HepG2 (cell line): ENCODE measurements at regions not wholly inside any gene's neighbourhood (a gene's known extent, or its start where the extent isn't known, plus 50 kb on each side); places are given as distances from the start of the nearest gene placed in this dataset.

ENCODE experiments used
- ATAC-seq: fragments of 200-7000 bp; cut with Tn5 transposase; 3 replicates; pipeline ENCODE4 v1.9.1; 2020; ENCODE audit warnings: mild to moderate bottlenecking, moderate library complexity
- BruUV-seq: library from RNA; stranded (reverse); fragments of 400-500 nt; replicated peaks from 2 replicates; lab custom pipeline; 2021; lab: Mats Ljungman, UMichigan
- CTCF ChIA-PET: fragments of 300-600 bp; formaldehyde crosslinking; extraction: SDS; loops from one replicate; lab custom pipeline; 2021; ENCODE audit warnings: low total read pairs, inconsistent platforms, low intra/inter-chr PET ratio; lab: Yijun Ruan, JAX
- POLR2A ChIA-PET: fragments of 350-600 bp; sonication (Branson Sonifier 250); formaldehyde crosslinking; loops from one replicate; lab custom pipeline; 2020; ENCODE audit warnings: antibody characterized with exemption, inconsistent platforms; lab: Yijun Ruan, JAX
- DNase-seq: peaks from one replicate; pipeline ENCODE4 v3.0.0-alpha.2; 2015; ENCODE audit warnings: low spot score
- FAIRE-seq: peaks from 3 replicates; lab custom pipeline; 2011; peaks lifted over from hg19 to GRCh38; lab: Jason Lieb, UNC
- H2AFZ ChIP-seq: one replicate; pipeline ENCODE4 v1.6.1; 2011; ENCODE audit warnings: low read length, inconsistent platforms
- H3K27ac ChIP-seq: fragments of 300-600 bp; 3 replicates; pipeline ENCODE4 v1.8.0; 2011; ENCODE audit warnings: mixed run types, mild to moderate bottlenecking, mixed read lengths, low read length, inconsistent platforms; ENCODE audit not compliant: insufficient read depth; ENCODE audit errors: extremely low read length
- H3K27me3 ChIP-seq, 2 experiments: fragments of 200-600 bp in 1 of 2; 2 replicates in 1 of 2; 3 replicates in 1 of 2; pipeline versions ENCODE4 v1.6.0 to v1.8.0; 2011; ENCODE audit warnings: low read length in 2 of 2, mild to moderate bottlenecking in 2 of 2, moderate library complexity in 2 of 2, inconsistent platforms in 1 of 2; ENCODE audit not compliant: insufficient read depth in 2 of 2, control insufficient read depth in 1 of 2
- H3K36me3 ChIP-seq, 2 experiments: fragments of 200-600 bp in 1 of 2; replicated peaks in 1 of 2; 2 replicates in 1 of 2; 3 replicates in 1 of 2; pipeline versions ENCODE4 v1.5.1 to v1.8.0; 2011; ENCODE audit warnings: low read length in 2 of 2, inconsistent platforms in 1 of 2; ENCODE audit not compliant: insufficient read depth in 2 of 2, control insufficient read depth in 1 of 2
- H3K4me1 ChIP-seq: 2 replicates; pipeline ENCODE4 v1.5.1; 2012; ENCODE audit warnings: low read length, inconsistent platforms; ENCODE audit not compliant: insufficient read depth
- H3K4me2 ChIP-seq: 2 replicates; pipeline ENCODE4 v1.6.0; 2011; ENCODE audit warnings: low read depth, low read length, inconsistent platforms
- H3K4me3 ChIP-seq, 3 experiments: fragments of 200-600 bp in 1 of 3; sonication (generic), shearing (Covaris generic) in 1 of 3; replicated peaks in 1 of 3; 2 replicates each; pipeline ENCODE4 v1.5.1; 2011 to 2016; ENCODE audit warnings: low read length in 3 of 3, inconsistent platforms in 2 of 3, low read depth in 2 of 3, mild to moderate bottlenecking in 2 of 3, control low read depth in 1 of 3, mixed read lengths in 1 of 3; ENCODE audit not compliant: insufficient read depth in 1 of 3
- H3K79me2 ChIP-seq: one replicate; pipeline ENCODE4 v1.6.1; 2011; ENCODE audit warnings: low read length, inconsistent platforms; ENCODE audit not compliant: insufficient read depth
- H3K9ac ChIP-seq: 2 replicates; pipeline ENCODE4 v1.6.0; 2011; ENCODE audit warnings: mild to moderate bottlenecking, low read depth, low read length, inconsistent platforms; ENCODE audit not compliant: insufficient read depth
- H3K9me3 ChIP-seq: 2 replicates; pipeline ENCODE4 v1.5.1; 2012; ENCODE audit warnings: mild to moderate bottlenecking, low read length
- H4K20me1 ChIP-seq: 2 replicates; pipeline ENCODE4 v1.6.0; 2011; ENCODE audit warnings: inconsistent platforms, mild to moderate bottlenecking, low read length, moderate library complexity; ENCODE audit not compliant: insufficient read depth
- ATAD3A ChIP-seq: sonication (generic); formaldehyde crosslinking; IDR thresholded peaks from 2 replicates; pipeline ENCODE4 v1.4.0; 2020; ENCODE audit warnings: missing genetic modification reagents
- KDM5A ChIP-seq: fragments of 200-600 bp; sonication (generic); IDR thresholded peaks from 2 replicates; pipeline ENCODE4 v1.7.0; 2018; ENCODE audit warnings: antibody characterized with exemption, mild to moderate bottlenecking, low read length, borderline replicate concordance
- PCBP2 ChIP-seq: fragments of 200-400 bp; formaldehyde crosslinking; optimal IDR thresholded peaks from 2 replicates; pipeline ENCODE3; 2018; ENCODE audit warnings: low read length, low read depth; ENCODE audit not compliant: poor library complexity, severe bottlenecking
- SIX4 ChIP-seq: sonication (generic); formaldehyde crosslinking; IDR thresholded peaks from 2 replicates; pipeline ENCODE4 v1.4.0; 2020; ENCODE audit warnings: missing genetic modification reagents
- SKI ChIP-seq: fragments of 450-650 bp; IDR thresholded peaks from one replicate; pipeline ENCODE4 v1.6.1; 2018; ENCODE audit warnings: mild to moderate bottlenecking; ENCODE audit not compliant: partially characterized antibody
- TBX3 ChIP-seq: fragments of 450-650 bp; IDR thresholded peaks from 2 replicates; pipeline ENCODE4 v1.6.1; 2017; ENCODE audit warnings: antibody characterized with exemption, mild to moderate bottlenecking, inconsistent platforms, borderline replicate concordance
- ZNF3 ChIP-seq: IDR thresholded peaks from 2 replicates; pipeline ENCODE4 v1.7.0; 2017; ENCODE audit warnings: inconsistent platforms
- ZNF33B ChIP-seq: sonication (generic); formaldehyde crosslinking; IDR thresholded peaks from 2 replicates; pipeline ENCODE4 v1.5.1; 2020; ENCODE audit warnings: mild to moderate bottlenecking, missing genetic modification reagents
- WGBS: methylation state at CpG from one replicate; pipeline ENCODE4 v1.1.6; 2017; ENCODE audit warnings: low lambda C conversion rate; 5-methylcytosine and 5-hydroxymethylcytosine counted together
- in situ Hi-C: cut with HindIII; loops from 2 replicates; pipeline ENCODE4 v1.10.0; 2017; ENCODE audit warnings: low pct_unique_long_range_greater_than_20kb; ENCODE audit not compliant: extremely low pct_ligation_motif_present
- intact Hi-C: fragments of 100-400 bp; cut with micrococcal nuclease; formaldehyde crosslinking; loops from one replicate; pipeline ENCODE4 v1.10.0; 2022; ENCODE audit not compliant: unreplicated experiment
- TF ChIP-seq, protein P1 (sequence below): sonication (generic); formaldehyde crosslinking; IDR thresholded peaks from 2 replicates; pipeline ENCODE4 v1.5.0; 2020; ENCODE audit warnings: missing genetic modification reagents
- TF ChIP-seq, protein P2 (sequence below): IDR thresholded peaks from 2 replicates; pipeline ENCODE4 v1.6.1; 2012; ENCODE audit warnings: low read depth, low read length, improper control_type of control experiment
- TF ChIP-seq, protein P3 (sequence below): sonication (generic); formaldehyde crosslinking; IDR thresholded peaks from 2 replicates; pipeline ENCODE4 v1.4.0; 2020; ENCODE audit warnings: missing genetic modification reagents

DNA sequence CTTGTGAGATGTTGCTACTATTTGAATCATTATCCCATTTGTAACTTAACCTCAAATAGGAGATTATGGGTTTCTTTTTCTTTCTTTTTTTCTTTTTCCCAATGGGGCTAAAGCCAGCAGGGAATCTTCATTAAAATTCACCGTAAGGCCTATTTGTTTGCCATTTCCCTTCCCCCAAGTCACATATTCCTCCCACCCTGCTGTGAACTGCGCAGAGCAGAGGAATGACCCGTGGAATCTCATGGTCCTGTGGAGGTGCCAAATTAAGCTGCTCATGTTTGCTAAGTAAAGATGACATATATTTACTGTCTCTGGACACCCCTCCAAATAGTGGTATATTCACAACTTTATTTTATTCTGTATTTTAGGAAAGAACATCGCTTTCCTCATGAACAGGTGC is 699.3 kb downstream of the RNF144B start:
- no peak for FAIRE-seq
- H3K4me2 ChIP-seq: no peak overlapping the region
- H3K36me3 ChIP-seq: no peaks in the 10 kb centered on the region
- no peak overlapping the region for H2AFZ ChIP-seq
- peaks cover 82% of the 10 kb centered on the region for H3K9me3 ChIP-seq
- WGBS: 4% methylated on average over 4 of the region's 4 CpGs
- no TSS peak for BruUV-seq
- in situ Hi-C loops: no loop called here
- H3K27me3 ChIP-seq: no peaks in the 10 kb centered on the region
- no peak overlapping the region for H3K27ac ChIP-seq
- no peak overlapping the region for H3K4me3 ChIP-seq
- H3K9ac ChIP-seq: no peak overlapping the region
- H4K20me1 ChIP-seq: no peaks in the 10 kb centered on the region
- no peak for ATAC-seq
- ChIA-PET POLR2A (no interaction called here), CTCF (no interaction called here)
- no peaks in the 10 kb centered on the region for H3K79me2 ChIP-seq
- no peak for TF ChIP-seq PCBP2
- no peak for TF ChIP-seq SIX4 (CRISPR knock-in tag)
- no peak for TF ChIP-seq ZNF33B (CRISPR knock-in tag)
- no peak for TF ChIP-seq KDM5A
- no peak for TF ChIP-seq ATAD3A (CRISPR knock-in tag)
- intact Hi-C loops: no loop called here
- DNase-seq: no peak
- no peaks in the 10 kb centered on the region for H3K4me1 ChIP-seq

DNA sequence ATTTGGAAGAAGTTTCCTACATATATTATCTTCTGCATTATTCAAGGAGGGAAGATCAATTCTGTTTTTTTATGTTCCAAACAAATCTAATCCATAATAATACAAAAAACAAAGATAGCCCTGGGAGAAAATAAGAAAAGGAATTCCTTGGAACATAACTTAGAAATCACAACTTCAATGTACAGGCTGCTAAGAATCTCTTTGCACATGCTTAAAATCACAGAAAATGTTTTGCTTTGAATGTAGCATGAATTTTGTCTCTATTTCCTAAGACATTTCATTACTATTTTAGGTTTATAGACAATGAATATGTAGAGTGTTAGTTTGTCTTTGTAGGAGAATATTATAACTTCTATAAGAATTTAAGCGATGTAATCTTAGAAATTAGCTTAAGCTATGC is 700.1 kb downstream of the RNF144B start:
- H3K27me3 ChIP-seq: no peaks in the 10 kb centered on the region
- no peak overlapping the region for H2AFZ ChIP-seq
- ChIA-PET CTCF (no interaction called here), POLR2A (no interaction called here)
- peaks cover 80% of the 10 kb centered on the region for H3K9me3 ChIP-seq
- intact Hi-C loops: no loop called here
- no peaks in the 10 kb centered on the region for H3K36me3 ChIP-seq
- H3K79me2 ChIP-seq: no peaks in the 10 kb centered on the region
- no TSS peak for BruUV-seq
- H4K20me1 ChIP-seq: no peaks in the 10 kb centered on the region
- WGBS: 3% methylated on average over 1 of the region's 1 CpG
- no peak overlapping the region for H3K4me2 ChIP-seq
- FAIRE-seq (no peak), ATAC-seq (no peak), DNase-seq (no peak)
- in situ Hi-C loops: no loop called here
- TF ChIP-seq, protein P1, sequence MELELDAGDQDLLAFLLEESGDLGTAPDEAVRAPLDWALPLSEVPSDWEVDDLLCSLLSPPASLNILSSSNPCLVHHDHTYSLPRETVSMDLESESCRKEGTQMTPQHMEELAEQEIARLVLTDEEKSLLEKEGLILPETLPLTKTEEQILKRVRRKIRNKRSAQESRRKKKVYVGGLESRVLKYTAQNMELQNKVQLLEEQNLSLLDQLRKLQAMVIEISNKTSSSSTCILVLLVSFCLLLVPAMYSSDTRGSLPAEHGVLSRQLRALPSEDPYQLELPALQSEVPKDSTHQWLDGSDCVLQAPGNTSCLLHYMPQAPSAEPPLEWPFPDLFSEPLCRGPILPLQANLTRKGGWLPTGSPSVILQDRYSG (CRISPR knock-in tag): no peak
- no peak for TF ChIP-seq ZNF3 (CRISPR knock-in tag)
- TF ChIP-seq SKI: no peak
- TF ChIP-seq, protein P2, sequence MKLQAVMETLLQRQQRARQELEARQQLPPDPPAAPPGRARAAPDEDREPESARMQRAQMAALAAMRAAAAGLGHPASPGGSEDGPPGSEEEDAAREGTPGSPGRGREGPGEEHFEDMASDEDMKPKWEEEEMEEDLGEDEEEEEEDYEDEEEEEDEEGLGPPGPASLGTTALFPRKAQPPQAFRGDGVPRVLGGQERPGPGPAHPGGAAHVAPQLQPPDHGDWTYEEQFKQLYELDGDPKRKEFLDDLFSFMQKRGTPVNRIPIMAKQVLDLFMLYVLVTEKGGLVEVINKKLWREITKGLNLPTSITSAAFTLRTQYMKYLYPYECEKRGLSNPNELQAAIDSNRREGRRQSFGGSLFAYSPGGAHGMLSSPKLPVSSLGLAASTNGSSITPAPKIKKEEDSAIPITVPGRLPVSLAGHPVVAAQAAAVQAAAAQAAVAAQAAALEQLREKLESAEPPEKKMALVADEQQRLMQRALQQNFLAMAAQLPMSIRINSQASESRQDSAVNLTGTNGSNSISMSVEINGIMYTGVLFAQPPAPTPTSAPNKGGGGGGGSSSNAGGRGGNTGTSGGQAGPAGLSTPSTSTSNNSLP: no peak
- TF ChIP-seq, protein P3, sequence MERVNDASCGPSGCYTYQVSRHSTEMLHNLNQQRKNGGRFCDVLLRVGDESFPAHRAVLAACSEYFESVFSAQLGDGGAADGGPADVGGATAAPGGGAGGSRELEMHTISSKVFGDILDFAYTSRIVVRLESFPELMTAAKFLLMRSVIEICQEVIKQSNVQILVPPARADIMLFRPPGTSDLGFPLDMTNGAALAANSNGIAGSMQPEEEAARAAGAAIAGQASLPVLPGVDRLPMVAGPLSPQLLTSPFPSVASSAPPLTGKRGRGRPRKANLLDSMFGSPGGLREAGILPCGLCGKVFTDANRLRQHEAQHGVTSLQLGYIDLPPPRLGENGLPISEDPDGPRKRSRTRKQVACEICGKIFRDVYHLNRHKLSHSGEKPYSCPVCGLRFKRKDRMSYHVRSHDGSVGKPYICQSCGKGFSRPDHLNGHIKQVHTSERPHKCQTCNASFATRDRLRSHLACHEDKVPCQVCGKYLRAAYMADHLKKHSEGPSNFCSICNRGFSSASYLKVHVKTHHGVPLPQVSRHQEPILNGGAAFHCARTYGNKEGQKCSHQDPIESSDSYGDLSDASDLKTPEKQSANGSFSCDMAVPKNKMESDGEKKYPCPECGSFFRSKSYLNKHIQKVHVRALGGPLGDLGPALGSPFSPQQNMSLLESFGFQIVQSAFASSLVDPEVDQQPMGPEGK: no peak
- no peak for TF ChIP-seq TBX3
- H3K27ac ChIP-seq: no peak overlapping the region
- no peak overlapping the region for H3K4me3 ChIP-seq
- H3K9ac ChIP-seq: no peak overlapping the region
- no peaks in the 10 kb centered on the region for H3K4me1 ChIP-seq
